Neuronal stem cell (in vitro differentiated cells): ENCODE measurements at regions not wholly inside any gene's neighbourhood (a gene's known extent, or its start where the extent isn't known, plus 50 kb on each side); places are given as distances from the start of the nearest gene placed in this dataset.
A peak's percentile ranks its signal among the peaks of the same experiment; 100 is the strongest.

ENCODE experiments used
- DNase-seq: peaks from one replicate; pipeline ENCODE4 v3.0.0-alpha.2; 2013; ENCODE audit warnings: low spot score
- H2AFZ ChIP-seq: one replicate; pipeline ENCODE4 v1.6.1; 2013; ENCODE audit warnings: mild to moderate bottlenecking, low read length, inconsistent platforms
- H2AK5ac ChIP-seq: 2 replicates; pipeline ENCODE4 v1.6.1; 2013; ENCODE audit warnings: low read depth, mild to moderate bottlenecking, inconsistent platforms, low read length, moderate library complexity, mixed read lengths
- H2BK120ac ChIP-seq: 2 replicates; pipeline ENCODE4 v1.6.1; 2013; ENCODE audit warnings: low read depth, mild to moderate bottlenecking, inconsistent platforms, low read length, moderate library complexity, mixed read lengths
- H2BK12ac ChIP-seq: one replicate; pipeline ENCODE4 v1.6.1; 2013; ENCODE audit warnings: low read length, inconsistent platforms
- H2BK15ac ChIP-seq: 2 replicates; pipeline ENCODE4 v1.6.1; 2013; ENCODE audit warnings: mild to moderate bottlenecking, low read length, inconsistent platforms, mixed read lengths
- H2BK5ac ChIP-seq: one replicate; pipeline ENCODE4 v1.6.1; 2013; ENCODE audit warnings: inconsistent platforms, mild to moderate bottlenecking, low read length, moderate library complexity
- H3K14ac ChIP-seq: one replicate; pipeline ENCODE4 v1.6.1; 2013; ENCODE audit warnings: low read length, inconsistent platforms
- H3K18ac ChIP-seq: 2 replicates; pipeline ENCODE4 v1.6.1; 2013; ENCODE audit warnings: low read length, inconsistent platforms
- H3K23ac ChIP-seq: 2 replicates; pipeline ENCODE4 v1.6.1; 2013; ENCODE audit warnings: low read depth, mild to moderate bottlenecking, mixed read lengths, low read length, inconsistent platforms; ENCODE audit not compliant: poor library complexity
- H3K27ac ChIP-seq: replicated peaks from 3 replicates; pipeline ENCODE4 v1.5.1; 2013; ENCODE audit warnings: low read length, inconsistent platforms
- H3K27me3 ChIP-seq, 3 experiments: 2 replicates each; pipeline ENCODE4 v1.6.1; 2013; ENCODE audit warnings: low read length in 3 of 3, mild to moderate bottlenecking in 2 of 3, inconsistent platforms in 1 of 3, low read depth in 1 of 3, mixed read lengths in 1 of 3, moderate library complexity in 1 of 3; ENCODE audit not compliant: control insufficient read depth in 3 of 3, insufficient read depth in 3 of 3
- H3K36me3 ChIP-seq, 2 donors: replicated peaks in 1 of 2; 2 replicates each; pipeline ENCODE4 v1.6.1; 2013; ENCODE audit warnings: low read length in 2 of 2; ENCODE audit not compliant: control insufficient read depth in 2 of 2, insufficient read depth in 2 of 2
- H3K4ac ChIP-seq: 2 replicates; pipeline ENCODE4 v1.6.1; 2013; ENCODE audit warnings: inconsistent platforms, mild to moderate bottlenecking, low read length, moderate library complexity
- H3K4me1 ChIP-seq, 2 donors: 1 replicate in 1 of 2; 2 replicates in 1 of 2; pipeline ENCODE4 v1.6.1; 2013; ENCODE audit warnings: low read length in 2 of 2, low read depth in 1 of 2; ENCODE audit not compliant: control insufficient read depth in 2 of 2, insufficient read depth in 1 of 2
- H3K4me2 ChIP-seq: one replicate; pipeline ENCODE4 v1.6.1; 2013; ENCODE audit warnings: mild to moderate bottlenecking, low read length, inconsistent platforms; ENCODE audit not compliant: insufficient read depth, poor library complexity, severe bottlenecking
- H3K4me3 ChIP-seq, 2 donors: 2 replicates each; pipeline ENCODE4 v1.5.1; 2013; ENCODE audit warnings: low read length in 2 of 2, mild to moderate bottlenecking in 2 of 2, inconsistent platforms in 1 of 2, moderate library complexity in 1 of 2
- H3K79me1 ChIP-seq: one replicate; pipeline ENCODE4 v1.6.1; 2013; ENCODE audit warnings: low read depth, mild to moderate bottlenecking, inconsistent platforms, low read length, moderate library complexity
- H3K9ac ChIP-seq: one replicate; pipeline ENCODE4 v1.6.1; 2013; ENCODE audit warnings: mild to moderate bottlenecking, low read depth, low read length, inconsistent platforms; ENCODE audit not compliant: poor library complexity
- H3K9me3 ChIP-seq, 2 donors: replicated peaks in 1 of 2; 2 replicates each; pipeline versions ENCODE3 to v1.6.1; 2013; ENCODE audit warnings: low read length in 2 of 2, mild to moderate bottlenecking in 2 of 2, inconsistent platforms in 1 of 2, low read depth in 1 of 2, mixed read lengths in 1 of 2, moderate library complexity in 1 of 2; ENCODE audit not compliant: control insufficient read depth in 2 of 2, insufficient read depth in 1 of 2
- H4K8ac ChIP-seq: one replicate; pipeline ENCODE4 v1.6.1; 2013; ENCODE audit warnings: low read depth, mild to moderate bottlenecking, inconsistent platforms, low read length, moderate library complexity
- H4K91ac ChIP-seq: one replicate; pipeline ENCODE4 v1.6.1; 2013; ENCODE audit warnings: low read length, low read depth, mild to moderate bottlenecking, inconsistent platforms; ENCODE audit not compliant: poor library complexity
- WGBS, 2 donors: extraction: QIAGEN DNeasy Blood & Tissue Kit; methylation state at CpG; one replicate each; pipeline ENCODE4 v1.1.7; 2013; ENCODE audit warnings: missing lambda C conversion rate in 2 of 2, mixed read lengths in 1 of 2; ENCODE audit not compliant: insufficient read length in 2 of 2, insufficient replicate concordance in 1 of 2; ENCODE audit errors: extremely low coverage in 2 of 2; 5-methylcytosine and 5-hydroxymethylcytosine counted together

DNA sequence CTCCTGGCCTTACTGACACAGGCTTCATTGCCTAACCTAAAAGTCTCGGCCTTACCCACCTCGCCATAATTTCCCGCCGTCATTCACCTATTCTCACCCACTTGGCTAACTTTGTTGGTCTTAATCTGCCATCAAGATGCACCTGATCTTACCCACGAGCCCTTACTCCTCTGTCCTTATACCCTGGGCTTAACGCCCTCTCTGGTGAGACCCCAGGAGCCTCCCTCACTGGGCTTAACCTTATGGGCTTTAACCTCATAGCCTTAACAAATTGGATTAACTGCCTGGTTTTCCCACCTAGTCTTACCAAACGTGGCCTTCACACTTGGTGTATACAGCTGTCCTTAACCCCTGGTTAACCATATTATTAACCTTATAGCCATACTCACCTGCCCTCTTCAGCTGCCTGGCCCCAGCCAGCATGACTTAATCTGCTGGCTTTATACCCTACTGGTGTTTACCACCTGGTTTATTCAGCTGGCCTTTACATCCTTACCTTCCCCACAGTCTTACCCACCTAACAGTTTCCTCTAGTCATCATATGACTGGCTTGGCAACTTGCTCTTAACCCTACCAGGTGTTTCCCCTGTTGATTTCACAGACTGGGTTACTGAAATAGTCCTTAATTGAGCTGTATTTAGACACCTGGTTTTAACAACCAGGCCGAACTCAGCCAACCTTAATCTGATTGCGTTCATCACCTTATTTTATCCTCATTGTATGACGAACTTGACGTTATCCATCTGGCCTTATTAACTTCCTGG, 132.0 kb upstream of the ZSWIM2 start:
- DNase-seq = no peak
- no peak overlapping the region for H3K4me3 ChIP-seq
- H2BK15ac ChIP-seq = no peak overlapping the region
- H3K23ac ChIP-seq = no peak overlapping the region
- H3K36me3 ChIP-seq = no peaks in the 10 kb centered on the region
- no peak overlapping the region for H2BK5ac ChIP-seq
- H3K9me3 ChIP-seq = no peaks in the 10 kb centered on the region
- H3K27me3 ChIP-seq = no peaks in the 10 kb centered on the region
- no peaks in the 10 kb centered on the region for H3K79me1 ChIP-seq
- H3K27ac ChIP-seq = no peak overlapping the region
- H3K9ac ChIP-seq = no peak overlapping the region
- no peak overlapping the region for H3K4ac ChIP-seq
- no peak overlapping the region for H3K14ac ChIP-seq
- no peak overlapping the region for H2AFZ ChIP-seq
- no CpG with 5 or more reads among the region's 11 CpGs for WGBS, 2 donors
- no peak overlapping the region for H2AK5ac ChIP-seq
- H2BK120ac ChIP-seq = no peak overlapping the region
- no peak overlapping the region for H3K4me2 ChIP-seq
- no peak overlapping the region for H4K91ac ChIP-seq
- no peak overlapping the region for H3K18ac ChIP-seq
- no peaks in the 10 kb centered on the region for H3K4me1 ChIP-seq
- no peak overlapping the region for H2BK12ac ChIP-seq
- no peak overlapping the region for H4K8ac ChIP-seq

DNA sequence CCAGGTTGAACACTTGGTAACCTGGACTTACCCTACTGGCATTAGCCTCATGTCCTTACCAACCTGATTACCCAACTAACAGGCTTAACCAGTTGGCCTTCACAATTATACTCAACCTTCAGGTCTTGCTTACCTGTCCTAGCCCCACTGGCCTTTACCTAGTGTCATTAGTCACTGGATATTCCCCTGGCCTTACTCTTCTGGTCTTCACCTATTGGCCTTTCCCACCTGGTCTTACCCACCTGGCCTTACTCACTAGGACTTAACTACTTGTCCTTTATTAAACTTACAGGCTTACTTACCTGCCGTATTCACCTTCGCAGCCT, 131.1 kb upstream of the ZSWIM2 start:
- Histone ChIP-seq H3K18ac (no peak overlapping the region), H3K79me1 (no peaks in the 10 kb centered on the region), H4K91ac (no peak overlapping the region), H2BK12ac (no peak overlapping the region), H3K4me2 (no peak overlapping the region), H3K27me3 (no peaks in the 10 kb centered on the region), H3K23ac (no peak overlapping the region), H2BK120ac (no peak overlapping the region), H3K4me3 (no peak overlapping the region), H2AK5ac (no peak overlapping the region), H2BK15ac (no peak overlapping the region), H4K8ac (no peak overlapping the region), H3K4me1 (no peaks in the 10 kb centered on the region), H3K9me3 (no peaks in the 10 kb centered on the region), H3K4ac (no peak overlapping the region), H3K36me3 (no peaks in the 10 kb centered on the region), H3K14ac (no peak overlapping the region), H3K27ac (no peak overlapping the region), H2AFZ (no peak overlapping the region), H2BK5ac (no peak overlapping the region), H3K9ac (no peak overlapping the region)
- no CpG with 5 or more reads among the region's 2 CpGs for WGBS, 2 donors
- DNase-seq = no peak

DNA sequence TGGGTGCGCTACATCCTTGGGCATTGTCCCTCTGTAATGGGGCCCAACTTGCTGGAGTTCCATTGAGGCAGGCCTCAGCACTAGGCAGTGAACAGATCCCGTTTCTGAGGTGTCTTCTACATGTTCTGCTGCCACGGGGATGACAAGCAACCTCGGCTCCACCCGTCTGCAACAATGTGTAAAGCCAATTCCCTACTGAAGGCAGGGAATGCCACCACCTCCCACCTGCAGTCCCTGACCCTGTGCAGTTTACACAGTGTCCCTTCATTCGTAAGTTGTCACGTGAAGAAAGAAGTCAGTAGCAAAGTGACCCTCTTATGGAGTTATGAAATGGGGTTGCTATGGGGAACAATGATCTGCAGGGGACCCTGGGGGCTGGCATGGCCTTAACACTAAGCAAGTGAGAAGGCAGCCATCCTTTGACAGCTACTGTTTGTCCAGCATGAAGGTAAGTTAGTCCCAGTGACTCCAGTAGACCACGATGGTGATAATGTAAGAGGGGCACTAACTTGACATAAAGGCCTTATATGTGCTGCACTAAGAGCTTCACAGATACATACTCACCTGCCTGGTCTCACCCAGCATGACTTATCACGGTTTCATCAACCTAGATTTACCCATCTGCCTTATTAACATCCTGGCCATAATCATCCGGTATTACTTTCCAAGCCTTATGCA, 130.6 kb upstream of the ZSWIM2 start:
- DNase-seq = no peak
- H2AFZ ChIP-seq = no peak overlapping the region
- H3K79me1 ChIP-seq = no peaks in the 10 kb centered on the region
- H3K23ac ChIP-seq = no peak overlapping the region
- no peak overlapping the region for H3K14ac ChIP-seq
- H3K4me3 ChIP-seq = no peak overlapping the region
- WGBS, 2 donors = no CpG with 5 or more reads among the region's 10 CpGs
- no peak overlapping the region for H4K8ac ChIP-seq
- H3K27me3 ChIP-seq = no peaks in the 10 kb centered on the region
- H2BK120ac ChIP-seq = no peak overlapping the region
- no peaks in the 10 kb centered on the region for H3K9me3 ChIP-seq
- no peak overlapping the region for H3K9ac ChIP-seq
- no peak overlapping the region for H4K91ac ChIP-seq
- no peak overlapping the region for H3K4me2 ChIP-seq
- no peak overlapping the region for H3K4ac ChIP-seq
- no peak overlapping the region for H2BK15ac ChIP-seq
- no peak overlapping the region for H3K18ac ChIP-seq
- H2AK5ac ChIP-seq = no peak overlapping the region
- no peaks in the 10 kb centered on the region for H3K36me3 ChIP-seq
- H3K4me1 ChIP-seq = no peaks in the 10 kb centered on the region
- no peak overlapping the region for H3K27ac ChIP-seq
- H2BK5ac ChIP-seq = no peak overlapping the region
- H2BK12ac ChIP-seq = no peak overlapping the region

DNA sequence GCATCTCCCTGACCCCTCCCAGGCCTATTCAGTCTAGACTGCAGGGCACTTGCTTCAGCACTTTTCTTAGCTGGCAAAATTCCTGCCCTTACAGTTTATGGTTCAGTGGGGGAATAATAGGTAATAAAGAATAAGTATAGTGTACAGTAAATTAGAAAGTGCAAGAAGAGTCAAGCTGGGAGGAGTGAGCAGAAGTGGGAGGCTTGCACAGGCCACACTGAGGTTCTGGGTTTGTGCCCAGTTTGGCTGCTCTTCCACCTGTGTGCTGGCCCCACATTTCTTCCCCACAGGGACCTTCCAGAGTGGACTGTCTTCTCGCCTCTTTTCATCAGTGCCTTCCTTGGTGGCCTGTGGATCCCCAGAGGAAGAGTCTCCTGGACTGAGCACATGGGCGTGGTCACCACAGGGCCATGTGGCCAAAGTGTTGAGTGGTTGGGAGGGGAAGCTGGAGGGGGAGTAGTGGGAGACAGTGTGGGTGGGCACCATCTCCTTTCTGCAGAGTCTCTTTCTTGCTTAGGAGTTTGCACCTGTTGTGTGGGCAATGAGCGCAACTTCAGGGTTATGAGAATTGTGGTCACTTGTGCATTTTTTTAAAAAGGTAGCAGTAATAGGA, 128.6 kb upstream of the ZSWIM2 start:
- Histone ChIP-seq H3K23ac (no peak overlapping the region), H2AFZ (no peak overlapping the region), H2BK12ac (no peak overlapping the region), H3K4ac (no peak overlapping the region), H2BK5ac (no peak overlapping the region), H3K9me3 (no peaks in the 10 kb centered on the region), H3K36me3 (no peaks in the 10 kb centered on the region), H3K9ac (no peak overlapping the region), H3K79me1 (no peaks in the 10 kb centered on the region), H2BK15ac (no peak overlapping the region), H2AK5ac (no peak overlapping the region), H2BK120ac (no peak overlapping the region), H4K91ac (no peak overlapping the region), H3K4me3 (no peak overlapping the region), H3K14ac (peak overlapping the region; percentile 11), H4K8ac (no peak overlapping the region), H3K4me2 (no peak overlapping the region), H3K27ac (no peak overlapping the region), H3K27me3 (no peaks in the 10 kb centered on the region), H3K18ac (peak overlapping the region; percentile 21), H3K4me1 (no peaks in the 10 kb centered on the region)
- no CpG with 5 or more reads among the region's 3 CpGs for WGBS, 2 donors
- DNase-seq = no peak
